HG03469 (cell line): ENCODE measurements at regions not wholly inside any gene's neighbourhood (a gene's known extent, or its start where the extent isn't known, plus 50 kb on each side); places are given as distances from the start of the nearest gene placed in this dataset.
A peak's percentile ranks its signal among the peaks of the same experiment; 100 is the strongest.
"Not testable (repeated sequence)": the region's sequence is repeated elsewhere in the genome, so short reads cannot be mapped to it uniquely, and the experiment has no call there.

Experiments
- ATAC-seq: cut with Tn5 transposase; IDR thresholded peaks from one replicate; pipeline ENCODE4 v1.9.1; 2021; ENCODE audit warnings: mild to moderate bottlenecking, moderate library complexity, moderate number of reproducible peaks; ENCODE audit not compliant: unreplicated experiment

DNA sequence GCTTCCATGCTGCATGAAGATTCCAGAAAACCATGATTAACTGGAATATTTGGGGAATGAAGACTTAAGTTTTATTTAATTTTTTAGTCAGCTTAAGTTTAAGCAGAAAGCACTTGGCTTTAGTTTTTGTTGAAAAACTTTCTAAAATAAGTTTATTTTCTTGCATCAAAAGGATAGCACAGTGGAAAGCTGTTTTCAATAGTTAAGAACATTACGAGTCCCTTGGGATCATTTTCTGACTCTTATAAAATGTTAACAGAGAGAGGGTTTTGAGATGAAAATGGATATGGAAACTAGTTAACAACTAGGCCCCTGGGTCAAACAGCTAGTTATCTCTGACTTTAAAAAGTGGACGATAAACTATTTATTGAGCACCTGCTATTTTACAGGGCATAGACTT lies 181.9 kb upstream of the SLC38A2 start:
- ATAC-seq = no peak

DNA sequence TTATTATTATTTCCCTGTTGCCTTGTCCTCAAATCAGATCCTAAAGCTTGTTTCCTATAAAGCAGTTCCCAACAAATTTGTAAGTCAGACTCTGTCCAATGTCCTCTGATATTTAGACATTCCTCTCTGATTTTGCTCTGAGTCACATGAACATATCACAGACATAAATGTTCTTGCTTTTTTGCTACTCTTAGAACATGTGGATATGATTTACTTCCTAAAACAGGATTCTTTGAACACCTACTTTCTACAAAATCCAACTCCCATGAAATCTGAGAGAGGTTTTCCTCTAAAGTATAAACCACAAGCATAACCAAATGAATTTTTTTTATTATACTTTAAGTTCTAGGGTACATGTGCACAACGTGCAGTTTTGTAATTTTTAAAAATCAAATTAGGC lies 181.3 kb upstream of the SLC38A2 start:
- ATAC-seq = no peak

- no peak for ATAC-seq
Observed at GRCh38 chr12:46553266-46553665, 180.7 kb upstream of the SLC38A2 start.

DNA sequence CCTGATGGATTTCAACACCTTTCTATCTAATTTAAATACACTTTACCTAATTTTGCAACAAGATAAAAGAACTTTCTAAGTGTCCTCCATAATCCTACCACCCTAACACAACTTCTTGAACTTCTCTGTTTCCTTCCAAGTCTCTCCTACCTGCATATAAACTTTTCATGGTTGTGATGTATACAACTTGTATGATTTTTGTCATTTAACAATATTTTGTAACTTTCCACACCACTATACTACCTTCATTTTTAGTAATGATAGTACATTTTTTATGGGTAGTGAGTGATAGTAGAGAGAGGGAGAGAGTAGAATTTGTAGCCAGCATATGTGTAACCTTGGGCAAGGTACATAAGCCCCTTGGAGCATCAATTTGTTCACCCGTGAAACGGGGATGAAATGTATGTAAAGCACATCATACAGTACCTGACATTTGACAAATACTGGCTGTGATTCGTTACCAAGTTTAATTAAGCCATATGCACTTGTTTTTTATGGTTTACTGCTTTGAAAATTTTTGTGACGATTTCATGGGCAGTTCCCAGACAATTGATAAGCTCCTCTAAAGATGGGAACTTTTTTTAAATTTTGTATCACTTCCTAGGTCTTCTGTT lies 177.8 kb upstream of the SLC38A2 start:
- ATAC-seq = no peak

- ATAC-seq = no peak
Observed at GRCh38 chr12:46549527-46550265, 177.1 kb upstream of the SLC38A2 start.

DNA sequence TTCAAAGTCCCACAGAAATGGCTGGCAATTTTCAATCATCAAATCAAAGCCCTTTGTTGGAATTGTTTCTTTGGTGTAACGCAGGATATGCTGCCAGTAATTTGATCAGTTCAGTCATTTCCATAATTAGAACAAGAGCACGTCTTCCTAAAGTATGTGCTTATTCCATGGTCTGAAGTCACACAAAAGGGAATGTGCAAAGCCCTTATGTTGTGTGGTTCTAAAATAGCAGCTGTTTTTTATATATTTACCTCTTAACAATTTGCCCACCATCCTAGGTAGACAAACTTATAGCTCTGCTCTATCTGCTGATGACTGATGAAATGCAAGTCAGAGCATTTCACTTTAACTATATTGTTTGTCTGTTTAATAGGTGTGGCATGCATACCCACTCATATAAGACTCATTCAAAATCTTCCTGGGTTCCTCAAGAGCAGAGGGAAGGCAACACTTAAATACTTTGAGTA lies 176.1 kb upstream of the SLC38A2 start:
- ATAC-seq = no peak

DNA sequence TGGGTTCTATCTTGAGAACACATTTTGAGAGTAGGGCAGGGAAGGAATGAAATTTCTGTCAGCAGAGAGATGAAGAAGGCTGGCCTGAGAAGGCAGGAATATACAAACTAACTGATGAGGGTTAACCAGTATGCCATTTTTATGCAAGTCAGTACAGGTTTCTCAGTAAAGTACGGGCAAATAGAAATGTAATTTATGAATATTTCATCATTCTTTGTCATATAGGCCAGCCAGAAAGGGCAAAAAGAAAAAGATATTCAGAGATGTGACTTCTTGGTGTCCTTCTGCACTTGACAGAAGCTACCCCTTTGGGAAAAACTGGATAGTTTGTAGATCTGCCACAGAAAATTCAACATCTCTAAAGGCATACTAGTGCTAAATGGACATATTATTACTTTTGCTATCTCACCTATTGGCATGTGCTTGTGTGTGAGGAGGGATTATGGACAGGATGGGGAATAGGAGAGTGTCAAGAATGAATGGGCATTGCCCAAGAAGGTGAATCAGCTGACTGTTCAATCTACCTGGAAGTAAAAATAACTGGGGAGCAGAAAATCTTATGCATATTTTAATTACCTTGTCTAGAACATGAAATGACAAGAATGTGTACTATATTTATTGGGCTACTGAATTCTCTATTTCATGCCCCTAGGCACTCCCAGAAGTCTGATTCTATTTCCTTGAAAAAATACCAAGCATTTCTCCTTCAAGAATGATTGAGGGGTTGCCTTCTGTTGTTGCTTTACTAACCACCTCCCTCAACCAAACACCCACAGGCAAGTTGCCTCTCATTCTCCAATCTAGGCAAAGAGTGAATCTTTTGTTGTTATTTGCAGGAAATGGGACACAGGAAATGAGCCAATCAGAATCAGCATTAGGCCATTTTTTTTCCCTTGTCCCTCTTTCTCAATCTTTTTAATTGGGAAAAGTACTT lies 175.1 kb upstream of the SLC38A2 start:
- ATAC-seq = no peak

DNA sequence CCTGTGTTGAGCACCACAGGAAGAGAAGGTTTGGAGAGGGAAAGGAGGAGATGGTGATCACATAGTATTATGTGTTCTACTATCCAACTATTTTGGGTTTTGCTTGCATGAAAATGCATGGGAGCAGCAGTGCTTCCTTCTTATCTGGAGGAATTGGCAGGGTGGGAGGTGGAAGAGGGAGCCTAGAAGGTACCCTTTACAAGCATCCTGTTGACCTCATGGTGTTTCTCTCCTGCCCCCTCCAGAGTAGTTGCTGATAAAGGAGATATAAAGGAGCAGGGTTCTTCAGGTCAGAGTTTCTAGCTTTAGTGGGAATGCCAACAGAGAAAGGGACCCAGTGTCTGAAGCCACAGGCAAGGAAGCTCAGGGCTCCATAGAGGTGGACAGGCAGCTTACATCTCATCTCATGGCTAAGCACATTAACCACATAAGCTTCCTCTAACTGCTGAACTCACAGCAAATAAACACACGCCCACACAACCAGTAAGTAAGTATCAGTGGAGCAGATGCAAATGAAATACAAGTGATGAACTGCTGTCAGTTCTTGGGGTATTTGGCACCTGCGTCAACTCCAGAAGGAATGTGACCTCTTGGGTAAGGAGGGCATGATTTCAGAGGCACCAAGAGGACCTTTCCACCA lies 174.2 kb upstream of the SLC38A2 start:
- peak; percentile 94 for ATAC-seq

- not testable (repeated sequence) for ATAC-seq
Observed at GRCh38 chr12:46543378-46543795, 170.8 kb upstream of the SLC38A2 start.

DNA sequence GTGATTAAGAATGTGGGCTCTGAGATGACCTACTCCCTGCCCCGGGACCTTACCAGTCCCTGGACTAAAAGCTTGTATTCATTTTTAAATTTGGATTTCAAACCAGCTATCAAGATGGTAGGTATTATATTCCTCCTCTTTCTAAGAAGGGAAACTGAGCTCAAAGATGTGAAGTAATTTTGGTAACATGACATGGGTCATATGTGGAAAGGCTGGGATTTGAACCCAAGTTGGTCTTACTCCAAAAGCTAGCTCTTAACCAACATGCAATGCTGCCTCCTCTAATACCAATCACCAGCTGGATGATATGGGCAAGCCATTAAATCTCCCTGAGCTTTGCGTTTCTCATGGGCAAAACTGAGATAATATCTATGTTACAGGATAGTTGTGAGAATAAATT lies 166.4 kb upstream of the SLC38A2 start:
- no peak for ATAC-seq

GRCh38 chr12:46537387-46537955 lies 164.9 kb upstream of the SLC38A2 start:
- no peak for ATAC-seq

GRCh38 chr12:46536316-46536715 lies 163.7 kb upstream of the SLC38A2 start:
- peak; percentile 87 for ATAC-seq

DNA sequence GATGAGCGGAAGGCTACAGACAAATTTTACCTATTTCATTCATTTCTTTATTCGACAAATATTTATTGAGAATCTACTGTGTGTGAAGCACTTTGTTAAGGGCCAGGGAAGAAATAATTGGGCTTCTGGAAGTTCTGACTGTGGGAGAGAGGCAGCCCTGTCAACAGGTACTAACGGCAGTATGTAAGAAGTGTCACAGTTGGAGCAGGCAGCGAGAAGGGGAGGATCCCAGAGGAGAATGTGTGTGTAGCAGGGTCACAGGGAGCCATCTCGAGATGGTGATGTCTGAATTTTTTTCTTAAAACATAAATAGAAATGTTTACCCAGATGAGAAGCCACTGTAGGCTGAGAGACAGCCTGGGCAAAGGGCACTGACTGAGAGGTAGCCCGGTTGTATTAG lies 163.3 kb upstream of the SLC38A2 start:
- no peak for ATAC-seq

- no peak for ATAC-seq
Observed at GRCh38 chr12:46535376-46535775, 162.8 kb upstream of the SLC38A2 start.

DNA sequence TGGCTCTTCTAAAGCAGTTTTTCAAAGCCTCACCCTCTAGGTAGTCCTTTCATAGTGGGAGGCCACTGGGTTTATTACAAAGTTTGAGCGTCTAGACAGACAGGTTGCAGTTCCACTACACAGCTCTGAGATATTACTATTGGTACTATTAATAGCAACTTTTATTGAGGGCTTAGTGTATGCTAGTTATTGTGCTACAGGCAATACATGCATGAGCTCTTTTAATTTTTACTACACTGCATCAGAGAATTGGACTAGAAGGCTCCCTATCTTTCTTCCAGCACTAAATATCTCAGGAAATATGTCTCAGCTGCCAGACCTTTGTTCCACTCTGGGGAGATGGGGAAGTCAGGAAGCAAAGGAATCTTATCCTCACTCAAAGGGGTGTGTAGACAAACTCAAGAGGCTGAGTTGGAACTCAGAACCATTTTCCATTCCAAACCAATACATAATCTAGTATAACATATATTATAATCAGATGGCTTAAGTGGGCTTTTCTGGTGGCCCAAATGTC lies 161.8 kb upstream of the SLC38A2 start:
- no peak for ATAC-seq

- no peak for ATAC-seq
Observed at GRCh38 chr12:46533723-46534122, 161.2 kb upstream of the SLC38A2 start.

- no peak for ATAC-seq
Observed at GRCh38 chr12:46531804-46532203, 159.2 kb upstream of the SLC38A2 start.

DNA sequence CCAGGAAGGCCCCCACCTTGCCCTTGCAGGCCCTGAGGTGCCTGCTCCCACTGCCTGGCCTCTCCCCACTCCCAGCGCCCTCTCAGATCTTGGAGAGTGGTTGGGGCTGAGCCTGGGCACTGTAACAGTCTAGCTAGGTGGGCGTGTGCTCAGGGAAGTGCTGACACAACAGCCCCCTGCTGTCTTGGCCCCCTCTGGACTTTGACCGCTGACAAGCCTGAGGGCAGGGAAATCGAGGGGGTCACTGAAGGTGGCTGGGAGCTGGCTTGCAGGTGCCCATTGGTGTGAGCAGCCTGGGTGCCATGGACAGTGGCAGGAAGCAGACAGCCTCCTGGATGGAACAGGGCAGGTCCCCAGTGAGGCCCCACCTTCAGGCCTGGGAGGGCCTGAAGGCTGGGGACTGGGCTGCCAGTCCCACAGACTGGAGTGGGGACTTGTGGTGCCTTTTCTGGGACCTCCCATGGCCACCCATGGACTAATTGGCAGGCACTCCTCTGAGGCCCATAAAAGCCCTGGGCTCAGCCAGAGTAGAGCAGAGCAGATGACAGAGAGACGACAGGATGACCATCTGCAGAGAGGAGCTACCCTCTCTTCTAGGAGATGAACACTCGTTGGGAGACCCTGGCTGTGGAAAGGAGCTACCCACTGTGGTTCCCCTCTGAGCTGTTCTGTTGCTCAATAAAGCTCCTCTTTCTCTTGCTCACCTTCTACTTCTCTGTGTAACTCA lies 158.6 kb upstream of the SLC38A2 start:
- ATAC-seq = no peak

- ATAC-seq = no peak
Observed at GRCh38 chr12:46530373-46531056, 157.9 kb upstream of the SLC38A2 start.
